Cardiac muscle cell (in vitro differentiated cells and primary cell): ENCODE measurements at regions not wholly inside any gene's neighbourhood (a gene's known extent, or its start where the extent isn't known, plus 50 kb on each side); places are given as distances from the start of the nearest gene placed in this dataset.

Source experiments
- DNase-seq, 2 donors: peaks; one replicate each; pipeline versions ENCODE4 v3.0.0 to v3.0.0-alpha.2; 2010 to 2017; ENCODE audit warnings: low read depth in 1 of 2, low spot score in 1 of 2
- H3K27ac ChIP-seq: fragments of 200-600 bp; sonication (generic); 2 replicates; pipeline ENCODE4 v1.5.1; 2016
- H3K27me3 ChIP-seq: fragments of 200-600 bp; sonication (generic); 2 replicates; pipeline ENCODE4 v1.6.0; 2016; ENCODE audit warnings: control low read depth
- H3K36me3 ChIP-seq: fragments of 200-600 bp; sonication (generic); 2 replicates; pipeline ENCODE4 v1.5.1; 2016; ENCODE audit warnings: control low read depth
- H3K4me1 ChIP-seq: fragments of 200-600 bp; sonication (generic); 2 replicates; pipeline ENCODE4 v1.8.1; 2017; ENCODE audit warnings: low read depth, mild to moderate bottlenecking, mixed run types
- H3K4me3 ChIP-seq: fragments of 200-600 bp; sonication (generic); 2 replicates; pipeline ENCODE4 v1.5.1; 2016; ENCODE audit warnings: mild to moderate bottlenecking
- H3K9me3 ChIP-seq: fragments of 200-600 bp; sonication (generic); 2 replicates; pipeline ENCODE4 v1.5.1; 2017; ENCODE audit warnings: low read depth, mild to moderate bottlenecking, control low read depth
- CTCF ChIP-seq: IDR thresholded peaks from 2 replicates; pipeline ENCODE4 v1.5.1; 2012; ENCODE audit warnings: low read depth, mild to moderate bottlenecking, low read length

GRCh38 chr12:91357381-91357780 lies 174.8 kb upstream of the DCN start:
- no peak overlapping the region for H3K4me3 ChIP-seq
- no peaks in the 10 kb centered on the region for H3K36me3 ChIP-seq
- H3K27me3 ChIP-seq: no peaks in the 10 kb centered on the region
- peaks cover 13% of the 10 kb centered on the region for H3K4me1 ChIP-seq
- TF ChIP-seq CTCF: no peak
- no peak overlapping the region for H3K27ac ChIP-seq
- no peaks in the 10 kb centered on the region for H3K9me3 ChIP-seq
- no peak for DNase-seq

GRCh38 chr12:91356405-91356804 lies 173.8 kb upstream of the DCN start:
- Histone ChIP-seq H3K4me3 (no peak overlapping the region), H3K36me3 (no peaks in the 10 kb centered on the region), H3K27me3 (no peaks in the 10 kb centered on the region), H3K27ac (no peak overlapping the region), H3K9me3 (no peaks in the 10 kb centered on the region), H3K4me1 (peaks cover 8% of the 10 kb centered on the region)
- DNase-seq: no peak
- no peak for TF ChIP-seq CTCF

GRCh38 chr12:91355150-91356006 lies 172.8 kb upstream of the DCN start:
- peak; percentile 92 for TF ChIP-seq CTCF
- Histone ChIP-seq H3K27ac (no peak overlapping the region), H3K9me3 (no peaks in the 10 kb centered on the region), H3K36me3 (no peaks in the 10 kb centered on the region), H3K4me1 (peaks cover 8% of the 10 kb centered on the region), H3K4me3 (no peak overlapping the region), H3K27me3 (no peaks in the 10 kb centered on the region)
- DNase-seq: peak; percentile 74 to 87

- no peak for TF ChIP-seq CTCF
- Histone ChIP-seq H3K4me1 (peaks cover 8% of the 10 kb centered on the region), H3K27ac (no peak overlapping the region), H3K27me3 (no peaks in the 10 kb centered on the region), H3K9me3 (no peaks in the 10 kb centered on the region), H3K4me3 (no peak overlapping the region), H3K36me3 (no peaks in the 10 kb centered on the region)
- no peak for DNase-seq
Observed at GRCh38 chr12:91353266-91353665, 170.6 kb upstream of the DCN start.

GRCh38 chr12:91349476-91349875 lies 166.9 kb upstream of the DCN start:
- Histone ChIP-seq H3K4me3 (no peak overlapping the region), H3K9me3 (no peaks in the 10 kb centered on the region), H3K4me1 (no peaks in the 10 kb centered on the region), H3K27ac (no peak overlapping the region), H3K27me3 (no peaks in the 10 kb centered on the region), H3K36me3 (no peaks in the 10 kb centered on the region)
- no peak for TF ChIP-seq CTCF
- DNase-seq: peak in 1 of 2 donors; percentile 35
